H1 (cell line): ENCODE measurements at regions not wholly inside any gene's neighbourhood (a gene's known extent, or its start where the extent isn't known, plus 50 kb on each side); places are given as distances from the start of the nearest gene placed in this dataset.

Experiments used
- CTCF ChIA-PET: fragments of 300-600 bp; sonication (Branson Sonifier 250); formaldehyde crosslinking; loops from one replicate; lab custom pipeline; 2021; ENCODE audit not compliant: partially characterized antibody; lab: Charles Lee
- POLR2A ChIA-PET: fragments of 300-600 bp; sonication (Branson Sonifier 250); formaldehyde crosslinking; loops from one replicate; lab custom pipeline; 2021; ENCODE audit warnings: inconsistent platforms; ENCODE audit not compliant: partially characterized antibody; lab: Charles Lee
- DNase-seq, 2 experiments: peaks; one replicate each; pipeline versions ENCODE4 v3.0.0 to v3.0.0-alpha.2; 2010 to 2022; ENCODE audit warnings: low spot score in 2 of 2, low read depth in 1 of 2, mixed read lengths in 1 of 2
- FAIRE-seq: peaks from 2 replicates; lab custom pipeline; 2011; peaks lifted over from hg19 to GRCh38; lab: Jason Lieb, UNC
- H2AFZ ChIP-seq: 2 replicates; pipeline ENCODE4 v1.8.1; 2012; ENCODE audit warnings: low read length, inconsistent platforms
- H2AK5ac ChIP-seq: 2 replicates; pipeline ENCODE4 v1.6.1; 2013; ENCODE audit warnings: low read depth, low read length
- H2BK120ac ChIP-seq: replicated peaks from 2 replicates; pipeline ENCODE3; 2013; ENCODE audit warnings: low read depth, low read length, inconsistent platforms
- H2BK12ac ChIP-seq: 2 replicates; pipeline ENCODE4 v1.6.1; 2013; ENCODE audit warnings: low read depth, low read length
- H2BK15ac ChIP-seq: 2 replicates; pipeline ENCODE4 v1.6.1; 2013; ENCODE audit warnings: low read length
- H2BK20ac ChIP-seq: 2 replicates; pipeline ENCODE4 v1.6.1; 2013; ENCODE audit warnings: low read length
- H2BK5ac ChIP-seq: 2 replicates; pipeline ENCODE4 v1.6.1; 2013; ENCODE audit warnings: low read depth, low read length
- H3K14ac ChIP-seq: 2 replicates; pipeline ENCODE4 v1.6.1; 2013; ENCODE audit warnings: inconsistent platforms; ENCODE audit not compliant: insufficient read length
- H3K18ac ChIP-seq: 2 replicates; pipeline ENCODE4 v1.6.1; 2013; ENCODE audit warnings: low read length; ENCODE audit errors: extremely low read depth
- H3K23ac ChIP-seq: 2 replicates; pipeline ENCODE4 v1.6.1; 2013; ENCODE audit warnings: inconsistent platforms; ENCODE audit not compliant: insufficient read length
- H3K23me2 ChIP-seq: 2 replicates; pipeline ENCODE4 v1.6.1; 2013; ENCODE audit warnings: low read depth, low read length
- H3K27ac ChIP-seq: 2 replicates; pipeline ENCODE4 v1.6.1; 2011; ENCODE audit warnings: low read depth, low read length, inconsistent platforms
- H3K27me3 ChIP-seq, 4 experiments: replicated peaks in 1 of 4; 1 replicate in 1 of 4; 2 replicates in 3 of 4; pipeline versions ENCODE4 v1.6.1 to v1.8.1; 2011 to 2013; ENCODE audit warnings: low read length in 3 of 4, mild to moderate bottlenecking in 3 of 4, inconsistent platforms in 2 of 4, mixed read lengths in 2 of 4, moderate library complexity in 1 of 4; ENCODE audit not compliant: control insufficient read depth in 3 of 4, insufficient read depth in 3 of 4; ENCODE audit errors: extremely low read depth in 1 of 4
- H3K36me3 ChIP-seq, 4 experiments: 2 replicates each; pipeline versions ENCODE4 v1.6.1 to v1.8.1; 2011 to 2013; ENCODE audit warnings: mild to moderate bottlenecking in 4 of 4, low read length in 3 of 4, moderate library complexity in 2 of 4, control low read depth in 1 of 4, inconsistent platforms in 1 of 4; ENCODE audit not compliant: insufficient read depth in 4 of 4, control insufficient read depth in 2 of 4
- H3K4ac ChIP-seq: replicated peaks from 2 replicates; pipeline ENCODE3; 2013; ENCODE audit warnings: low read length, low read depth, mixed read lengths, inconsistent platforms; ENCODE audit not compliant: insufficient read length
- H3K4me1 ChIP-seq, 4 experiments: replicated peaks in 1 of 4; 1 replicate in 1 of 4; 2 replicates in 3 of 4; pipeline versions ENCODE4 v1.6.1 to v1.8.1; 2011 to 2013; ENCODE audit warnings: low read length in 3 of 4, inconsistent platforms in 2 of 4, mixed read lengths in 1 of 4; ENCODE audit not compliant: insufficient read depth in 4 of 4, control insufficient read depth in 3 of 4
- H3K4me2 ChIP-seq, 2 experiments: 2 replicates each; pipeline versions ENCODE4 v1.6.1 to v1.8.1; 2011 to 2013; ENCODE audit warnings: low read depth in 2 of 2, low read length in 2 of 2, control low read depth in 1 of 2, inconsistent platforms in 1 of 2, mild to moderate bottlenecking in 1 of 2; ENCODE audit not compliant: insufficient read depth in 1 of 2
- H3K4me3 ChIP-seq, 4 experiments: fragments of 200-600, 300-600 bp in 1 of 4; sonication (generic), shearing (Covaris generic), sonication (Bioruptor Twin) in 1 of 4; 2 replicates each; pipeline versions ENCODE4 v1.5.1 to v1.8.1; 2011 to 2016; ENCODE audit warnings: low read length in 4 of 4, low read depth in 3 of 4, control low read depth in 2 of 4, inconsistent platforms in 2 of 4, mild to moderate bottlenecking in 2 of 4, mixed read lengths in 1 of 4, moderate library complexity in 1 of 4; ENCODE audit not compliant: insufficient read depth in 2 of 4; ENCODE audit errors: extremely low read depth in 1 of 4
- H3K56ac ChIP-seq: replicated peaks from 2 replicates; pipeline ENCODE3; 2013; ENCODE audit warnings: low read depth, mild to moderate bottlenecking, mixed read lengths, low read length, inconsistent platforms; ENCODE audit not compliant: insufficient read length
- H3K79me1 ChIP-seq: 2 replicates; pipeline ENCODE4 v1.6.1; 2013; ENCODE audit warnings: low read depth, low read length, control low read depth
- H3K79me2 ChIP-seq, 2 experiments: 2 replicates each; pipeline versions ENCODE4 v1.6.1 to v1.8.1; 2012 to 2013; ENCODE audit warnings: low read length in 2 of 2, mild to moderate bottlenecking in 2 of 2, inconsistent platforms in 1 of 2; ENCODE audit not compliant: insufficient read depth in 2 of 2, control insufficient read depth in 1 of 2
- H3K9ac ChIP-seq, 4 experiments: replicated peaks in 1 of 4; 1 replicate in 1 of 4; 2 replicates in 3 of 4; pipeline versions ENCODE4 v1.6.1 to v1.8.1; 2011 to 2013; ENCODE audit warnings: low read depth in 3 of 4, low read length in 3 of 4, control low read depth in 2 of 4, mild to moderate bottlenecking in 2 of 4, moderate library complexity in 2 of 4, inconsistent platforms in 1 of 4; ENCODE audit errors: extremely low read depth in 1 of 4
- H3K9me3 ChIP-seq, 2 experiments: 2 replicates each; pipeline versions ENCODE4 v1.6.1 to v1.8.1; 2012 to 2013; ENCODE audit warnings: mild to moderate bottlenecking in 2 of 2, moderate library complexity in 2 of 2, control low read depth in 1 of 2, inconsistent platforms in 1 of 2, low read depth in 1 of 2, low read length in 1 of 2, mixed read lengths in 1 of 2; ENCODE audit not compliant: insufficient read depth in 2 of 2
- H4K20me1 ChIP-seq, 2 experiments: replicated peaks in 1 of 2; 2 replicates each; pipeline versions ENCODE3 to v1.8.1; 2011 to 2013; ENCODE audit warnings: inconsistent platforms in 2 of 2, low read length in 2 of 2, mild to moderate bottlenecking in 1 of 2; ENCODE audit not compliant: insufficient read depth in 2 of 2, control insufficient read depth in 1 of 2
- H4K5ac ChIP-seq: 2 replicates; pipeline ENCODE4 v1.6.1; 2013; ENCODE audit warnings: low read length, low read depth, mixed read lengths, inconsistent platforms; ENCODE audit not compliant: insufficient read length
- H4K8ac ChIP-seq: 2 replicates; pipeline ENCODE4 v1.8.0; 2013; ENCODE audit warnings: mild to moderate bottlenecking, moderate library complexity, low read length, inconsistent platforms; ENCODE audit not compliant: insufficient read depth; ENCODE audit errors: extremely low read depth
- H4K91ac ChIP-seq: replicated peaks from 2 replicates; pipeline ENCODE3; 2013; ENCODE audit warnings: low read length, mixed read lengths, inconsistent platforms; ENCODE audit not compliant: insufficient read length
- FOSL1 ChIP-seq: IDR thresholded peaks from 2 replicates; pipeline ENCODE4 v1.6.1; 2011; ENCODE audit warnings: mild to moderate bottlenecking, low read depth, low read length, moderate library complexity; ENCODE audit not compliant: insufficient read depth
- HDAC6 ChIP-seq: IDR thresholded peaks from one replicate; pipeline ENCODE4 v1.7.1; 2012; ENCODE audit warnings: low read depth, mild to moderate bottlenecking, inconsistent platforms, low read length, moderate library complexity
- JUND ChIP-seq: IDR thresholded peaks from 2 replicates; pipeline ENCODE4 v1.6.1; 2011; ENCODE audit warnings: mild to moderate bottlenecking, improper control_type of control experiment, low read length
- KDM5A ChIP-seq: fragments of 200-600 bp; IDR thresholded peaks from 2 replicates; pipeline ENCODE4 v1.7.1; 2012; ENCODE audit warnings: mild to moderate bottlenecking, low read length, inconsistent platforms, mixed read lengths
- MAFK ChIP-seq: IDR thresholded peaks from 2 replicates; pipeline ENCODE4 v1.6.1; 2012; ENCODE audit warnings: low read depth, mild to moderate bottlenecking, improper control_type of control experiment, low read length
- RAD21 ChIP-seq, 2 experiments: IDR thresholded peaks in 1 of 2; conservative IDR thresholded peaks in 1 of 2; 2 replicates each; pipeline ENCODE4 v1.6.1; 2011; ENCODE audit warnings: low read depth in 2 of 2, low read length in 2 of 2, improper control_type of control experiment in 1 of 2, inconsistent platforms in 1 of 2, mild to moderate bottlenecking in 1 of 2, moderate library complexity in 1 of 2
- RNF2 ChIP-seq: fragments of 200-900, 300-1000 bp; sonication (generic); IDR thresholded peaks from 2 replicates; pipeline ENCODE4 v1.7.1; 2016; ENCODE audit warnings: borderline replicate concordance, low read depth, mild to moderate bottlenecking, antibody characterized with exemption, low read length; ENCODE audit not compliant: poor library complexity, severe bottlenecking; ENCODE audit errors: missing control alignments
- RXRA ChIP-seq: IDR thresholded peaks from 2 replicates; pipeline ENCODE4 v1.6.1; 2011; ENCODE audit warnings: low read depth, mild to moderate bottlenecking, low read length, moderate library complexity; ENCODE audit not compliant: insufficient read depth
- SP2 ChIP-seq: IDR thresholded peaks from 2 replicates; pipeline ENCODE4 v1.6.1; 2012; ENCODE audit warnings: mild to moderate bottlenecking, low read length, inconsistent platforms
- ZNF274 ChIP-seq: IDR thresholded peaks from 2 replicates; pipeline ENCODE4 v1.7.0; 2012; ENCODE audit warnings: low read length, borderline replicate concordance; ENCODE audit errors: extremely low read depth
- WGBS, 2 experiments: shearing (Covaris generic) in 1 of 2; methylation state at CpG; one replicate each; pipeline versions ENCODE4 v1.1.6 to v1.1.7; 2013 to 2015; ENCODE audit warnings: low lambda C conversion rate in 2 of 2, mixed read lengths in 2 of 2, inconsistent platforms in 1 of 2, low coverage in 1 of 2, missing lambda C conversion rate in 1 of 2; ENCODE audit not compliant: insufficient replicate concordance in 2 of 2, insufficient coverage in 1 of 2, insufficient read length in 1 of 2; ENCODE audit errors: extremely low coverage in 1 of 2, missing lambda C conversion rate in 1 of 2; 5-methylcytosine and 5-hydroxymethylcytosine counted together

DNA sequence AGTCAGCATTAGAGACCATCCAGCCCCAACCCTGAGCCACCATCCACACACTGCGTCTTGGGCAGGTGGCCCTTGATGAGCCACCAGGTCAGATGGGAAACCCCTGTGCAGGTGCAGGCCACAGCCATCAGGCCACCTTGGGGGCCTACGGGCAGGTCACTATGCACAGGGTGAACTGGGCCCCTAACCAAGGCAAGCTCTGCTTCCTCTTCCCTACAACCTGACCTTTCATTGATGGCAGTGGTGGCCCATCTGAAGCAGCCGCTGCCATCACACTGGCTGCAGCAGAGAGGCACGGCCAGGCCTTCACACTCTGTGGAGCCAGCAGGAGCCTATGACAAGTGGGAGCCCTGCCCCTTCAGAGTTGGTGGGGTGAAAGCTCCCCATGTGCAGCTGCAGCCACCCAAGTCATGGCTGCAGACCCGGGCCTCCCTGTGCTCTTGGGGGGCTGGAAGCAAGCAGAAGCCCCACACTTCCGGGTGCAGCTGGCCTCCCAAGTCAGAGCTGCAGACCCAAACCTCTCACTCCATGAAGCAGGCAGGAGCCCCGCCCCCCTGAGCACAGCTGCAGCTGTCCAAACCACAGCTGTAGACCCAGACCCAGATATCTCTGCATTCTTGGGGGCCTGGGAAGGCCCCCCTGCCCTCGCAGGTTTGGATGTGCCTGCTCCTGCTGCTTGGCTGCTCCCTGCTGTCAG, 681.5 kb downstream of the MATN1 start:
- H2BK120ac ChIP-seq, result no peak overlapping the region
- FAIRE-seq, result no peak
- no peak overlapping the region; the same call in 1 of the 2 replicates for H3K27ac ChIP-seq

More for the DNA sequence above, 681.5 kb downstream of the MATN1 start:
- no peak overlapping the region for H3K4me2 ChIP-seq
- H4K8ac ChIP-seq, result no peak overlapping the region; the same call in 1 of the 2 replicates
- H3K23ac ChIP-seq, result no peak overlapping the region
- DNase-seq, result peak in 1 of 2 experiments; percentile 31
- H3K9ac ChIP-seq, result no peak overlapping the region
- no peaks in the 10 kb centered on the region for H3K79me2 ChIP-seq
- no peak overlapping the region for H3K18ac ChIP-seq
- no peak overlapping the region for H4K91ac ChIP-seq
- peaks cover 0 to 3% (median 0%) of the 10 kb centered on the region in 4 experiments; a peak in 1 of 7 replicates for H3K4me1 ChIP-seq
- TF ChIP-seq HDAC6 (no peak), ZNF274 (no peak), KDM5A (no peak), RXRA (no peak), RAD21 (IDR thresholded peaks at IDR 0.05 in 1 of 2, conservative IDR thresholded peaks at IDR 0.05 in 1 of 2; ENCODE audit: low read depth in 2 of 2, low read length in 2 of 2) (no peak), JUND (no peak), MAFK (no peak), FOSL1 (no peak), SP2 (no peak), RNF2 (no peak)
- no peak overlapping the region for H2AK5ac ChIP-seq
- H3K4ac ChIP-seq, result no peak overlapping the region
- no peaks in the 10 kb centered on the region for H3K23me2 ChIP-seq
- no peak overlapping the region; the same call in 1 of the 2 replicates for H2BK12ac ChIP-seq
- no peak overlapping the region for H2BK15ac ChIP-seq
- ChIA-PET POLR2A (no interaction called here), CTCF (interaction anchor here (0.9 to 1.5 kb wide), 3 partner anchors 11 to 250 kb away, joined by 3 to 5 read pairs (median 3); no protein-coding TSS in a partner anchor)
- H3K4me3 ChIP-seq, result no peak overlapping the region
- peaks cover 5 to 8% of the 10 kb centered on the region in 2 experiments; a peak in 1 of 4 replicates for H3K9me3 ChIP-seq
- no peaks in the 10 kb centered on the region for H4K20me1 ChIP-seq
- 85% methylated on average over 8 of the region's 8 CpGs; no CpG with 5 or more reads in 1 of the 2 experiments for WGBS, 2 experiments
- no peak overlapping the region for H3K56ac ChIP-seq
- no peaks in the 10 kb centered on the region for H3K79me1 ChIP-seq
- no peak overlapping the region for H2BK20ac ChIP-seq
- no peaks in the 10 kb centered on the region for H3K36me3 ChIP-seq
- no peaks in the 10 kb centered on the region for H3K27me3 ChIP-seq
- no peak overlapping the region for H2AFZ ChIP-seq
- no peak overlapping the region for H3K14ac ChIP-seq
- no peak overlapping the region for H4K5ac ChIP-seq
- H2BK5ac ChIP-seq, result no peak overlapping the region
